SK-N-SH (cell line): ENCODE measurements at regions not wholly inside any gene's neighbourhood (a gene's known extent, or its start where the extent isn't known, plus 50 kb on each side); places are given as distances from the start of the nearest gene placed in this dataset.

Experiments used
- CTCF ChIA-PET: fragments of 300-600, 350-600 bp; formaldehyde crosslinking; extraction: SDS; loops from one replicate; lab custom pipeline; 2021; lab: Yijun Ruan, JAX
- POLR2A ChIA-PET: fragments of 350-600 bp; sonication (Branson Sonifier 250); formaldehyde crosslinking; extraction: SDS; loops from one replicate; lab custom pipeline; 2020; ENCODE audit warnings: antibody characterized with exemption, inconsistent platforms; lab: Yijun Ruan, JAX
- DNase-seq: peaks from one replicate; pipeline ENCODE4 v3.0.0; 2012
- H2AFZ ChIP-seq: fragments of 200-600 bp; sonication (generic); 2 replicates; pipeline ENCODE4 v1.8.1; 2016; ENCODE audit warnings: antibody characterized with exemption, mild to moderate bottlenecking, low read depth
- H3F3A ChIP-seq: fragments of 200-600 bp; sonication (generic); replicated peaks from 2 replicates; pipeline ENCODE3; 2016; ENCODE audit warnings: antibody characterized with exemption, mild to moderate bottlenecking; ENCODE audit not compliant: insufficient read depth
- H3K27ac ChIP-seq, 2 experiments: fragments of 200-500 bp in 1 of 2; fragments of 200-600 bp in 1 of 2; sonication (Bioruptor generic) in 1 of 2; sonication (generic), shearing (Covaris generic) in 1 of 2; 2 replicates each; pipeline versions ENCODE4 v1.5.1 to v1.6.1; 2014 to 2016; ENCODE audit warnings: low read depth in 2 of 2, inconsistent platforms in 1 of 2, low read length in 1 of 2, mild to moderate bottlenecking in 1 of 2, mixed read lengths in 1 of 2
- H3K27me3 ChIP-seq: fragments of 200-600 bp; sonication (generic), shearing (Covaris generic); 2 replicates; pipeline ENCODE4 v1.6.1; 2016; ENCODE audit warnings: mixed run types; ENCODE audit not compliant: insufficient read depth
- H3K36me3 ChIP-seq, 2 experiments: fragments of 200-500 bp in 1 of 2; fragments of 200-600 bp in 1 of 2; sonication (Bioruptor generic) in 1 of 2; sonication (generic) in 1 of 2; replicated peaks in 1 of 2; 2 replicates each; pipeline versions ENCODE3 to v1.5.1; 2014 to 2016; ENCODE audit warnings: low read length in 1 of 2, mild to moderate bottlenecking in 1 of 2; ENCODE audit not compliant: insufficient read depth in 2 of 2, control insufficient read depth in 1 of 2
- H3K4me1 ChIP-seq, 2 experiments: fragments of 200-500 bp in 1 of 2; fragments of 200-600 bp in 1 of 2; sonication (Bioruptor generic) in 1 of 2; sonication (generic), shearing (Covaris generic) in 1 of 2; 2 replicates each; pipeline versions ENCODE4 v1.5.1 to v1.6.1; 2014 to 2016; ENCODE audit warnings: low read depth in 1 of 2, low read length in 1 of 2, mixed run types in 1 of 2; ENCODE audit not compliant: insufficient read depth in 2 of 2, control insufficient read depth in 1 of 2
- H3K4me2 ChIP-seq: fragments of 200-600 bp; sonication (generic), shearing (Covaris generic); 2 replicates; pipeline ENCODE4 v1.6.1; 2017; ENCODE audit warnings: mixed run types
- H3K4me3 ChIP-seq, 2 experiments: fragments of 200-500 bp in 1 of 2; fragments of 200-600 bp in 1 of 2; sonication (Bioruptor generic) in 1 of 2; sonication (generic), shearing (Covaris generic) in 1 of 2; 2 replicates each; pipeline versions ENCODE4 v1.5.1 to v1.8.1; 2014 to 2016; ENCODE audit warnings: low read depth in 2 of 2, inconsistent platforms in 1 of 2, low read length in 1 of 2, mild to moderate bottlenecking in 1 of 2, mixed read lengths in 1 of 2, moderate library complexity in 1 of 2
- H3K79me2 ChIP-seq: fragments of 200-600 bp; sonication (generic); 2 replicates; pipeline ENCODE4 v1.8.1; 2017; ENCODE audit warnings: mild to moderate bottlenecking; ENCODE audit not compliant: insufficient read depth
- H3K9ac ChIP-seq: fragments of 200-600 bp; sonication (generic); 2 replicates; pipeline ENCODE4 v1.6.1; 2017; ENCODE audit warnings: mixed run types
- H3K9me2 ChIP-seq: fragments of 200-600 bp; sonication (generic); 2 replicates; pipeline ENCODE4 v1.6.1; 2017; ENCODE audit warnings: mixed run types
- H3K9me3 ChIP-seq: fragments of 200-600 bp; sonication (generic); 2 replicates; pipeline ENCODE4 v1.6.1; 2017; ENCODE audit warnings: mixed run types, mild to moderate bottlenecking, moderate library complexity
- H4K20me1 ChIP-seq: fragments of 200-600 bp; sonication (generic); 2 replicates; pipeline ENCODE4 v1.6.1; 2017; ENCODE audit warnings: mild to moderate bottlenecking, mixed run types; ENCODE audit not compliant: insufficient read depth
- EP300 ChIP-seq, 2 experiments: IDR thresholded peaks; 2 replicates each; pipeline versions ENCODE4 v1.4.0 to v1.6.1; 2012; ENCODE audit warnings: borderline replicate concordance in 1 of 2, low read depth in 1 of 2, low read length in 1 of 2
- FOXM1 ChIP-seq: IDR thresholded peaks from 2 replicates; pipeline ENCODE4 v1.4.0; 2012; ENCODE audit warnings: low read depth, mild to moderate bottlenecking
- GABPA ChIP-seq: IDR thresholded peaks from 2 replicates; pipeline ENCODE4 v1.4.0; 2012; ENCODE audit warnings: low read depth, mild to moderate bottlenecking
- JUND ChIP-seq: IDR thresholded peaks from 2 replicates; pipeline ENCODE4 v1.4.0; 2012
- POLR2AphosphoS5 ChIP-seq: IDR thresholded peaks from 2 replicates; pipeline ENCODE4 v1.6.1; 2012; ENCODE audit warnings: low read depth, low read length
- RCOR1 ChIP-seq: fragments of 150-350 bp; IDR thresholded peaks from 2 replicates; pipeline ENCODE4 v1.6.1; 2017; ENCODE audit warnings: antibody characterized with exemption, low read length
- RXRA ChIP-seq: IDR thresholded peaks from 2 replicates; pipeline ENCODE4 v1.4.0; 2012; ENCODE audit warnings: low read depth, mild to moderate bottlenecking, borderline replicate concordance
- SIN3A ChIP-seq: IDR thresholded peaks from 2 replicates; pipeline ENCODE4 v1.6.1; 2012; ENCODE audit warnings: low read depth, mild to moderate bottlenecking, low read length, moderate library complexity, borderline replicate concordance
- TEAD4 ChIP-seq: IDR thresholded peaks from 2 replicates; pipeline ENCODE4 v1.4.0; 2012; ENCODE audit warnings: mild to moderate bottlenecking, borderline replicate concordance; ENCODE audit not compliant: insufficient read depth
- WGBS: methylation state at CpG from one replicate; pipeline ENCODE4 v1.1.6; 2017; ENCODE audit warnings: low lambda C conversion rate; 5-methylcytosine and 5-hydroxymethylcytosine counted together
- TF ChIP-seq, protein P1 (sequence below): IDR thresholded peaks from 2 replicates; pipeline ENCODE4 v1.6.1; 2012; ENCODE audit warnings: mild to moderate bottlenecking, low read depth, low read length, moderate library complexity
- TF ChIP-seq, protein P2 (sequence below): fragments of 200-600 bp; sonication (generic); IDR thresholded peaks from 2 replicates; pipeline ENCODE4 v1.6.1; 2017; ENCODE audit warnings: antibody characterized with exemption, mild to moderate bottlenecking, moderate library complexity
- TF ChIP-seq, protein P3 (sequence below): IDR thresholded peaks from 2 replicates; pipeline ENCODE4; 2012
- TF ChIP-seq, protein P4 (sequence below): IDR thresholded peaks from 2 replicates; pipeline ENCODE4 v1.4.0; 2012; ENCODE audit warnings: low read depth, borderline replicate concordance

DNA sequence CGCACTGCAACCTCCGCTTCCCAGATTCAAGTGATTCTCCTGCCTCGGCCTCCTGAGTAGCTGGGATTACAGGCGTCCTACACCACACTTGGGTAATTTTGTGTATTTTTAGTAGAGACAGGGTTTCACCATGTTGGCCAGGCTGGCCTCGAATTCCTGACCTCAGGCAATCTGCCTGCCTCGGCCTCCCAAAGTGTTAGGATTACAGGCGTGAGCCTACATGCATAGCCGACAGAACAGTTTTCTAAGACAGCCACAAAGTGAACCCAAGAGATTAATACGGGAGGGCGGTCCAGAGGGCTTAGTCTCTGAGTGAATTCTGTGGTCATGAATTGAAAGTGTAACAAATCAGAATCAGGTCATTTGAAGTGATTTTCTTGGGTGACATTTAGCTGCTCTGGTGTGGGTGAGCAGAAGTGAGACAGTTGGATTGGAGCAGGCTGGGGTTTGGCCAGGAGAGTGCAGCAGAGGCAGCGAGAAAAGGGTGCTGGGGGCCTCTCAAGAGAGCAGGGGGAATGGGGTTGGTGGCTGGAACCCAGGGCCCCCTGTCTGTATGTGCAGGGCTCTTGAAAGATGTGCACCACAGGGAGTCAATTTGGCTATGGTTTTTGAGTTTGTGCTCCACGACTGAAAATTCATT lies 231.4 kb upstream of the WSCD1 start (continued):
- TF ChIP-seq, protein P1, sequence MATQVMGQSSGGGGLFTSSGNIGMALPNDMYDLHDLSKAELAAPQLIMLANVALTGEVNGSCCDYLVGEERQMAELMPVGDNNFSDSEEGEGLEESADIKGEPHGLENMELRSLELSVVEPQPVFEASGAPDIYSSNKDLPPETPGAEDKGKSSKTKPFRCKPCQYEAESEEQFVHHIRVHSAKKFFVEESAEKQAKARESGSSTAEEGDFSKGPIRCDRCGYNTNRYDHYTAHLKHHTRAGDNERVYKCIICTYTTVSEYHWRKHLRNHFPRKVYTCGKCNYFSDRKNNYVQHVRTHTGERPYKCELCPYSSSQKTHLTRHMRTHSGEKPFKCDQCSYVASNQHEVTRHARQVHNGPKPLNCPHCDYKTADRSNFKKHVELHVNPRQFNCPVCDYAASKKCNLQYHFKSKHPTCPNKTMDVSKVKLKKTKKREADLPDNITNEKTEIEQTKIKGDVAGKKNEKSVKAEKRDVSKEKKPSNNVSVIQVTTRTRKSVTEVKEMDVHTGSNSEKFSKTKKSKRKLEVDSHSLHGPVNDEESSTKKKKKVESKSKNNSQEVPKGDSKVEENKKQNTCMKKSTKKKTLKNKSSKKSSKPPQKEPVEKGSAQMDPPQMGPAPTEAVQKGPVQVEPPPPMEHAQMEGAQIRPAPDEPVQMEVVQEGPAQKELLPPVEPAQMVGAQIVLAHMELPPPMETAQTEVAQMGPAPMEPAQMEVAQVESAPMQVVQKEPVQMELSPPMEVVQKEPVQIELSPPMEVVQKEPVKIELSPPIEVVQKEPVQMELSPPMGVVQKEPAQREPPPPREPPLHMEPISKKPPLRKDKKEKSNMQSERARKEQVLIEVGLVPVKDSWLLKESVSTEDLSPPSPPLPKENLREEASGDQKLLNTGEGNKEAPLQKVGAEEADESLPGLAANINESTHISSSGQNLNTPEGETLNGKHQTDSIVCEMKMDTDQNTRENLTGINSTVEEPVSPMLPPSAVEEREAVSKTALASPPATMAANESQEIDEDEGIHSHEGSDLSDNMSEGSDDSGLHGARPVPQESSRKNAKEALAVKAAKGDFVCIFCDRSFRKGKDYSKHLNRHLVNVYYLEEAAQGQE = no peak
- no peak for TF ChIP-seq TEAD4
- no peak for TF ChIP-seq RCOR1
- no peak for TF ChIP-seq EP300 (IDR thresholded peaks at IDR 0.05; ENCODE audit: borderline replicate concordance in 1 of 2, low read depth in 1 of 2, low read length in 1 of 2)
- TF ChIP-seq RXRA = no peak
- TF ChIP-seq SIN3A = no peak

DNA sequence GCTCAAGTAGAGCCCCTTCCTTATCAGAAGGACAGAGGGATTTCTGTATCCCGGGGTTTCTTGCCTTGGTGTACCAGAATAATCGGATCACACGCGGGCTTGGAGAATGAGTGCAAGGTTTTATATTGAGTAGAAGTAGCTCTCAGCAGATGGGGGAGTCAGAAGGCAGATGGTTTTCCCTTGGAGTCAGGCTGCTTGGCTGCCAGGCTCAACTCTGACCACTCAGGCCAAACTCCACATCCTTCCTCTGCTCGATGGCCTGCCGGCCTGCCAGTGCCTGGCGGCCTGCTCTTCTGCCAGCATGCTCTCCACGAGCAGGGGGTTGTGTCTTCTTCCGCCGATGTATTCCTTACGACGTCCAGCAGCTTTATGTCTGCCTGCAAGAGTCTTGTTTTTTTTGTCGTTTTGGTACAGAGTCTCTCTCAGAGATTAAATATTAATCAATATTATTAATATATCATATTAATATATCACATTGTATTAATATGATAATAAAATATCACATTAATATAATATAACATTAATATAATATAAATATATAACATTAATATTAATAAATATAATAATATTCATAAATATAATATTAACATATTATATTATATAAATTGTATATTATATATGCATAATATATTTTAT lies 229.2 kb upstream of the WSCD1 start:
- Histone ChIP-seq H3K4me3 (no peak overlapping the region), H3K4me2 (no peak overlapping the region), H3F3A (no peaks in the 10 kb centered on the region), H2AFZ (no peak overlapping the region), H3K9me3 (no peaks in the 10 kb centered on the region), H3K79me2 (no peaks in the 10 kb centered on the region), H3K36me3 (no peaks in the 10 kb centered on the region), H3K4me1 (no peaks in the 10 kb centered on the region), H3K27ac (no peak overlapping the region), H3K9me2 (no peaks in the 10 kb centered on the region), H4K20me1 (no peaks in the 10 kb centered on the region), H3K9ac (no peak overlapping the region), H3K27me3 (peaks cover 6% of the 10 kb centered on the region; the same call in 1 of the 2 replicates)
- 64% methylated on average over 13 of the region's 13 CpGs for WGBS
- no peak for DNase-seq
- CTCF ChIA-PET = no interaction called here
- TF ChIP-seq FOXM1 (no peak), JUND (no peak), POLR2AphosphoS5 (no peak), GABPA (no peak), RCOR1 (no peak)
- TF ChIP-seq, protein P2, sequence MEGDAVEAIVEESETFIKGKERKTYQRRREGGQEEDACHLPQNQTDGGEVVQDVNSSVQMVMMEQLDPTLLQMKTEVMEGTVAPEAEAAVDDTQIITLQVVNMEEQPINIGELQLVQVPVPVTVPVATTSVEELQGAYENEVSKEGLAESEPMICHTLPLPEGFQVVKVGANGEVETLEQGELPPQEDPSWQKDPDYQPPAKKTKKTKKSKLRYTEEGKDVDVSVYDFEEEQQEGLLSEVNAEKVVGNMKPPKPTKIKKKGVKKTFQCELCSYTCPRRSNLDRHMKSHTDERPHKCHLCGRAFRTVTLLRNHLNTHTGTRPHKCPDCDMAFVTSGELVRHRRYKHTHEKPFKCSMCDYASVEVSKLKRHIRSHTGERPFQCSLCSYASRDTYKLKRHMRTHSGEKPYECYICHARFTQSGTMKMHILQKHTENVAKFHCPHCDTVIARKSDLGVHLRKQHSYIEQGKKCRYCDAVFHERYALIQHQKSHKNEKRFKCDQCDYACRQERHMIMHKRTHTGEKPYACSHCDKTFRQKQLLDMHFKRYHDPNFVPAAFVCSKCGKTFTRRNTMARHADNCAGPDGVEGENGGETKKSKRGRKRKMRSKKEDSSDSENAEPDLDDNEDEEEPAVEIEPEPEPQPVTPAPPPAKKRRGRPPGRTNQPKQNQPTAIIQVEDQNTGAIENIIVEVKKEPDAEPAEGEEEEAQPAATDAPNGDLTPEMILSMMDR = no peak
- TF ChIP-seq, protein P1 = no peak
- TF ChIP-seq, protein P3, sequence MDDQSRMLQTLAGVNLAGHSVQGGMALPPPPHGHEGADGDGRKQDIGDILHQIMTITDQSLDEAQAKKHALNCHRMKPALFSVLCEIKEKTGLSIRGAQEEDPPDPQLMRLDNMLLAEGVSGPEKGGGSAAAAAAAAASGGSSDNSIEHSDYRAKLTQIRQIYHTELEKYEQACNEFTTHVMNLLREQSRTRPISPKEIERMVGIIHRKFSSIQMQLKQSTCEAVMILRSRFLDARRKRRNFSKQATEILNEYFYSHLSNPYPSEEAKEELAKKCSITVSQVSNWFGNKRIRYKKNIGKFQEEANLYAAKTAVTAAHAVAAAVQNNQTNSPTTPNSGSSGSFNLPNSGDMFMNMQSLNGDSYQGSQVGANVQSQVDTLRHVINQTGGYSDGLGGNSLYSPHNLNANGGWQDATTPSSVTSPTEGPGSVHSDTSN = no peak
- TF ChIP-seq, protein P4, sequence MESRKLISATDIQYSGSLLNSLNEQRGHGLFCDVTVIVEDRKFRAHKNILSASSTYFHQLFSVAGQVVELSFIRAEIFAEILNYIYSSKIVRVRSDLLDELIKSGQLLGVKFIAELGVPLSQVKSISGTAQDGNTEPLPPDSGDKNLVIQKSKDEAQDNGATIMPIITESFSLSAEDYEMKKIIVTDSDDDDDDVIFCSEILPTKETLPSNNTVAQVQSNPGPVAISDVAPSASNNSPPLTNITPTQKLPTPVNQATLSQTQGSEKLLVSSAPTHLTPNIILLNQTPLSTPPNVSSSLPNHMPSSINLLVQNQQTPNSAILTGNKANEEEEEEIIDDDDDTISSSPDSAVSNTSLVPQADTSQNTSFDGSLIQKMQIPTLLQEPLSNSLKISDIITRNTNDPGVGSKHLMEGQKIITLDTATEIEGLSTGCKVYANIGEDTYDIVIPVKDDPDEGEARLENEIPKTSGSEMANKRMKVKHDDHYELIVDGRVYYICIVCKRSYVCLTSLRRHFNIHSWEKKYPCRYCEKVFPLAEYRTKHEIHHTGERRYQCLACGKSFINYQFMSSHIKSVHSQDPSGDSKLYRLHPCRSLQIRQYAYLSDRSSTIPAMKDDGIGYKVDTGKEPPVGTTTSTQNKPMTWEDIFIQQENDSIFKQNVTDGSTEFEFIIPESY = no peak
- POLR2A ChIA-PET = no interaction called here
